AG09319 (cell line): ENCODE measurements at regions not wholly inside any gene's neighbourhood (a gene's known extent, or its start where the extent isn't known, plus 50 kb on each side); places are given as distances from the start of the nearest gene placed in this dataset.

ENCODE experiments used
- DNase-seq: peaks from one replicate; pipeline ENCODE4 v3.0.0-alpha.2; 2010; ENCODE audit warnings: low read depth; ENCODE audit errors: extremely low read depth
- CTCF ChIP-seq: IDR thresholded peaks from 2 replicates; pipeline ENCODE4 v1.5.1; 2011; ENCODE audit warnings: low read depth, mild to moderate bottlenecking, inconsistent platforms, low read length, moderate library complexity

GRCh38 chr9:18092138-18092537 is 381.8 kb upstream of the ADAMTSL1 start:
- DNase-seq: no peak
- TF ChIP-seq CTCF: no peak

GRCh38 chr9:18106006-18106560 is 367.9 kb upstream of the ADAMTSL1 start:
- TF ChIP-seq CTCF: no peak

GRCh38 chr9:18109675-18110074 is 364.3 kb upstream of the ADAMTSL1 start:
- no peak for DNase-seq
- no peak for TF ChIP-seq CTCF

More at GRCh38 chr9:18106006-18106560, 367.9 kb upstream of the ADAMTSL1 start:
- no peak for DNase-seq

- TF ChIP-seq CTCF: no peak
- DNase-seq: no peak
Measured at GRCh38 chr9:18111146-18111545, 362.8 kb upstream of the ADAMTSL1 start.

GRCh38 chr9:18114559-18115475 is 359.1 kb upstream of the ADAMTSL1 start:
- no peak for TF ChIP-seq CTCF
- no peak for DNase-seq

- DNase-seq: no peak
- no peak for TF ChIP-seq CTCF
Measured at GRCh38 chr9:18118268-18118667, 355.7 kb upstream of the ADAMTSL1 start.

- TF ChIP-seq CTCF: no peak
- no peak for DNase-seq
Measured at GRCh38 chr9:18122171-18122570, 351.8 kb upstream of the ADAMTSL1 start.
